K562 (cell line): ENCODE measurements at regions not wholly inside any gene's neighbourhood (a gene's known extent, or its start where the extent isn't known, plus 50 kb on each side); places are given as distances from the start of the nearest gene placed in this dataset.

Source experiments
- AFF4 ChIP-seq: sonication (generic); formaldehyde crosslinking; IDR thresholded peaks from 2 replicates; pipeline ENCODE4 v1.8.0; 2023; ENCODE audit warnings: mild to moderate bottlenecking, missing genetic modification reagents
- ARHGAP35 ChIP-seq: fragments of 450-650 bp; IDR thresholded peaks from 2 replicates; pipeline ENCODE4 v1.6.1; 2018; ENCODE audit not compliant: partially characterized antibody
- ELK1 ChIP-seq: sonication (generic); formaldehyde crosslinking; IDR thresholded peaks from 2 replicates; pipeline ENCODE4 v1.8.1; 2022; ENCODE audit warnings: missing genetic modification reagents
- KDM4B ChIP-seq, 2 experiments: fragments of 450-650 bp in 1 of 2; sonication (generic) in 1 of 2; IDR thresholded peaks; 2 replicates each; pipeline ENCODE4 v1.6.1; 2016 to 2017; ENCODE audit warnings: borderline replicate concordance in 2 of 2, antibody characterized with exemption in 1 of 2, low read depth in 1 of 2, mild to moderate bottlenecking in 1 of 2
- NFE2 ChIP-seq: IDR thresholded peaks from 2 replicates; pipeline ENCODE4 v1.6.1; 2014; ENCODE audit warnings: antibody characterized with exemption, low read depth
- SUPT5H ChIP-seq: fragments of 450-650 bp; IDR thresholded peaks from 2 replicates; pipeline ENCODE4 v1.6.1; 2016
- THAP12 ChIP-seq: fragments of 250-450 bp; sonication (Bioruptor Pico); IDR thresholded peaks from 2 replicates; pipeline ENCODE4 v1.9.0; 2021; ENCODE audit warnings: mild to moderate bottlenecking, inconsistent platforms
- USF2 ChIP-seq: sonication (generic); formaldehyde crosslinking; IDR thresholded peaks from 2 replicates; pipeline ENCODE4 v1.5.0; 2020; ENCODE audit warnings: missing genetic modification reagents

- TF ChIP-seq AFF4 (CRISPR knock-in tag) (no peak), SUPT5H (no peak), USF2 (CRISPR knock-in tag) (no peak), THAP12 (CRISPR knock-in tag) (no peak), ARHGAP35 (no peak), KDM4B (IDR thresholded peaks at IDR 0.05; ENCODE audit: borderline replicate concordance in 2 of 2, low read depth in 1 of 2) (no peak), NFE2 (no peak), ELK1 (CRISPR knock-in tag) (no peak)
These were observed 245.5 kb downstream of the S1PR1 start (continued) for GRCh38 chr1:101482306-101482705.
